GM23338 (cell line): ENCODE measurements at regions not wholly inside any gene's neighbourhood (a gene's known extent, or its start where the extent isn't known, plus 50 kb on each side); places are given as distances from the start of the nearest gene placed in this dataset.

Experiments
- ATAC-seq: fragments of 200-7000 bp; cut with Tn5 transposase; 3 replicates; pipeline ENCODE4 v1.9.1; 2020
- DNase-seq: peaks from one replicate; pipeline ENCODE4 v3.0.0-alpha.2; 2015; ENCODE audit warnings: low spot score
- H2AFZ ChIP-seq: fragments of 200-600 bp; sonication (generic); 2 replicates; pipeline ENCODE4 v1.8.0; 2016; ENCODE audit warnings: antibody characterized with exemption, mild to moderate bottlenecking, moderate library complexity
- H3F3A ChIP-seq: fragments of 200-600 bp; sonication (generic); replicated peaks from 2 replicates; pipeline ENCODE4 v1.8.0; 2017; ENCODE audit warnings: antibody characterized with exemption, mixed run types, low read depth
- H3K27ac ChIP-seq: fragments of 200-600 bp; sonication (generic); 2 replicates; pipeline ENCODE4 v1.6.1; 2016; ENCODE audit warnings: low read depth
- H3K27me3 ChIP-seq: fragments of 200-600 bp; sonication (generic); 2 replicates; pipeline ENCODE4 v1.8.0; 2016; ENCODE audit warnings: mild to moderate bottlenecking, mixed run types, moderate library complexity; ENCODE audit not compliant: insufficient read depth
- H3K36me3 ChIP-seq: fragments of 200-600 bp; sonication (generic); 2 replicates; pipeline ENCODE4 v1.8.0; 2016; ENCODE audit warnings: mild to moderate bottlenecking; ENCODE audit not compliant: insufficient read depth
- H3K4me1 ChIP-seq: fragments of 200-600 bp; sonication (generic); 2 replicates; pipeline ENCODE4 v1.8.0; 2016; ENCODE audit warnings: mild to moderate bottlenecking, moderate library complexity; ENCODE audit not compliant: insufficient read depth
- H3K4me2 ChIP-seq: fragments of 200-600 bp; sonication (generic); 2 replicates; pipeline ENCODE4 v1.7.1; 2017; ENCODE audit warnings: mixed run types
- H3K4me3 ChIP-seq: fragments of 200-600 bp; sonication (generic); 2 replicates; pipeline ENCODE4 v1.6.1; 2016; ENCODE audit warnings: mixed run types
- H3K79me2 ChIP-seq: fragments of 200-600 bp; sonication (generic); replicated peaks from 2 replicates; pipeline ENCODE4 v1.8.0; 2017; ENCODE audit warnings: mild to moderate bottlenecking; ENCODE audit not compliant: insufficient read depth
- H3K9me2 ChIP-seq: fragments of 200-600 bp; sonication (generic); 2 replicates; pipeline ENCODE4 v1.8.0; 2017; ENCODE audit not compliant: insufficient read depth
- H4K20me1 ChIP-seq: fragments of 200-600 bp; sonication (generic); replicated peaks from 2 replicates; pipeline ENCODE4 v1.8.0; 2017; ENCODE audit warnings: mild to moderate bottlenecking; ENCODE audit not compliant: insufficient read depth
- H3K27ac Mint-ChIP-seq: 2 replicates; pipeline ENCODE4 v1.8.0; 2020; ENCODE audit warnings: inconsistent platforms, mild to moderate bottlenecking, moderate library complexity, mixed read lengths
- H3K27me3 Mint-ChIP-seq: 3 replicates; pipeline ENCODE4 v1.8.0; 2022; ENCODE audit warnings: low read depth, mild to moderate bottlenecking, moderate library complexity, mixed read lengths, inconsistent platforms; ENCODE audit not compliant: insufficient read depth, poor library complexity
- H3K36me3 Mint-ChIP-seq: 3 replicates; pipeline ENCODE4 v1.8.0; 2021; ENCODE audit warnings: low read depth, mild to moderate bottlenecking, inconsistent platforms, moderate library complexity, mixed read lengths
- H3K4me1 Mint-ChIP-seq: 3 replicates; pipeline ENCODE4 v1.8.0; 2020; ENCODE audit warnings: mild to moderate bottlenecking, inconsistent platforms, mixed read lengths
- H3K4me3 Mint-ChIP-seq: 3 replicates; pipeline ENCODE4 v1.8.0; 2021; ENCODE audit warnings: moderate library complexity, mild to moderate bottlenecking, inconsistent platforms, mixed read lengths
- H3K9me3 Mint-ChIP-seq: 3 replicates; pipeline ENCODE4 v1.8.0; 2020; ENCODE audit warnings: moderate library complexity, mild to moderate bottlenecking, inconsistent platforms, mixed read lengths
- CREB1 ChIP-seq: fragments of 250-450 bp; sonication (Bioruptor Pico); IDR thresholded peaks from 2 replicates; pipeline ENCODE4 v1.5.0; 2020; ENCODE audit warnings: low read depth, mild to moderate bottlenecking, moderate library complexity
- CTCF ChIP-seq, 2 experiments: fragments of 200-600 bp in 1 of 2; sonication (generic) in 1 of 2; conservative IDR thresholded peaks; 2 replicates each; pipeline versions ENCODE4 v1.5.1 to v1.6.1; 2016 to 2017; ENCODE audit warnings: antibody characterized with exemption in 2 of 2, low read depth in 2 of 2, mild to moderate bottlenecking in 2 of 2, moderate library complexity in 1 of 2
- EZH2 ChIP-seq: fragments of 200-600 bp; sonication (generic); IDR thresholded peaks from one replicate; pipeline ENCODE4 v1.8.0; 2017; ENCODE audit warnings: antibody characterized with exemption, mild to moderate bottlenecking, low read depth; ENCODE audit not compliant: unreplicated experiment
- EZH2phosphoT487 ChIP-seq: fragments of 200-600 bp; sonication (generic); IDR thresholded peaks from one replicate; pipeline ENCODE4 v1.8.1; 2018; ENCODE audit warnings: antibody characterized with exemption; ENCODE audit not compliant: unreplicated experiment
- NANOG ChIP-seq: IDR thresholded peaks from 2 replicates; pipeline ENCODE4 v1.6.1; 2016; ENCODE audit warnings: antibody characterized with exemption, borderline replicate concordance
- POLR2AphosphoS5 ChIP-seq: IDR thresholded peaks from 2 replicates; pipeline ENCODE4 v1.6.1; 2016; ENCODE audit warnings: antibody characterized with exemption, low read depth
- REST ChIP-seq: IDR thresholded peaks from one replicate; pipeline ENCODE4 v1.6.1; 2018; ENCODE audit warnings: antibody characterized with exemption; ENCODE audit not compliant: unreplicated experiment
- STAT1 ChIP-seq: IDR thresholded peaks from one replicate; pipeline ENCODE4 v1.6.1; 2016; ENCODE audit warnings: antibody characterized with exemption; ENCODE audit not compliant: unreplicated experiment
- ZNF114 ChIP-seq: fragments of 250-450 bp; sonication (Bioruptor Pico); IDR thresholded peaks from 2 replicates; pipeline ENCODE4 v1.5.0; 2020; ENCODE audit warnings: mild to moderate bottlenecking, moderate library complexity
- ZNF331 ChIP-seq: fragments of 250-450 bp; sonication (Bioruptor Pico); IDR thresholded peaks from 2 replicates; pipeline ENCODE4 v1.5.0; 2020; ENCODE audit warnings: low read depth, mild to moderate bottlenecking, moderate library complexity
- ZNF462 ChIP-seq: fragments of 250-450 bp; sonication (Bioruptor Pico); IDR thresholded peaks from 2 replicates; pipeline ENCODE4 v1.5.0; 2020; ENCODE audit warnings: mild to moderate bottlenecking, moderate library complexity

GRCh38 chr2:198782734-198783133 lies 675.0 kb downstream of the SATB2 start:
- DNase-seq (no peak), ATAC-seq (no peak)
- TF ChIP-seq EZH2phosphoT487 (no peak), EZH2 (no peak), REST (no peak), ZNF114 (CRISPR knock-in tag) (no peak), ZNF331 (CRISPR knock-in tag) (no peak), NANOG (no peak), POLR2AphosphoS5 (no peak), STAT1 (no peak), CTCF (conservative IDR thresholded peaks at IDR 0.05; ENCODE audit: low read depth in 2 of 2) (no peak)
- no peaks in the 10 kb centered on the region for H3K79me2 ChIP-seq
- Mint-ChIP-seq H3K4me3 (no peak overlapping the region), H3K27ac (no peak overlapping the region), H3K9me3 (no peaks in the 10 kb centered on the region), H3K27me3 (no peaks in the 10 kb centered on the region), H3K36me3 (no peaks in the 10 kb centered on the region), H3K4me1 (peaks cover under 1% of the 10 kb centered on the region; the same call in 2 of the 3 replicates)
- no peaks in the 10 kb centered on the region for H3K4me1 ChIP-seq
- no peaks in the 10 kb centered on the region for H4K20me1 ChIP-seq
- H3K4me3 ChIP-seq, result no peak overlapping the region
- H3K27me3 ChIP-seq, result no peaks in the 10 kb centered on the region
- no peaks in the 10 kb centered on the region; the same call in 1 of the 2 replicates for H3K9me2 ChIP-seq
- H3K36me3 ChIP-seq, result no peaks in the 10 kb centered on the region
- H3K27ac ChIP-seq, result no peak overlapping the region
- H3K4me2 ChIP-seq, result no peak overlapping the region
- H3F3A ChIP-seq, result no peaks in the 10 kb centered on the region
- no peak overlapping the region for H2AFZ ChIP-seq

GRCh38 chr2:198776616-198777406 lies 680.9 kb downstream of the SATB2 start:
- H3K4me3 Mint-ChIP-seq, result no peak overlapping the region
- H3K36me3 ChIP-seq, result no peaks in the 10 kb centered on the region
- no peak overlapping the region for H3K4me2 ChIP-seq
- no peak overlapping the region for H3K27ac Mint-ChIP-seq
- peaks cover 4% of the 10 kb centered on the region for H3K27me3 Mint-ChIP-seq
- no peak for ATAC-seq
- no peaks in the 10 kb centered on the region for H4K20me1 ChIP-seq
- no peak overlapping the region for H3K27ac ChIP-seq
- H3K79me2 ChIP-seq, result no peaks in the 10 kb centered on the region
- peaks cover 11% of the 10 kb centered on the region for H3K4me1 Mint-ChIP-seq
- H3K9me2 ChIP-seq, result no peaks in the 10 kb centered on the region
- H3K27me3 ChIP-seq, result no peaks in the 10 kb centered on the region
- H3K9me3 Mint-ChIP-seq, result no peaks in the 10 kb centered on the region
- no peak overlapping the region for H3K4me3 ChIP-seq
- H3K4me1 ChIP-seq, result no peaks in the 10 kb centered on the region
- no peak for DNase-seq
- H2AFZ ChIP-seq, result no peak overlapping the region
- H3F3A ChIP-seq, result no peaks in the 10 kb centered on the region
- no peaks in the 10 kb centered on the region for H3K36me3 Mint-ChIP-seq
- TF ChIP-seq CREB1 (CRISPR knock-in tag), result no peak
- no peak for TF ChIP-seq ZNF462
